DOHH2 (cell line): ENCODE measurements at regions not wholly inside any gene's neighbourhood (a gene's known extent, or its start where the extent isn't known, plus 50 kb on each side); places are given as distances from the start of the nearest gene placed in this dataset.

ENCODE experiments used
- H3F3A ChIP-seq: fragments of 200-600 bp; sonication (generic), shearing (Covaris generic); 2 replicates; pipeline ENCODE4 v1.6.0; 2016; ENCODE audit warnings: antibody characterized with exemption, mild to moderate bottlenecking; ENCODE audit not compliant: control insufficient read depth, insufficient read depth
- H3K27ac ChIP-seq: fragments of 200-600 bp; sonication (generic); 2 replicates; pipeline ENCODE4 v1.5.1; 2014; ENCODE audit warnings: low read depth, mild to moderate bottlenecking, low read length, moderate library complexity
- H3K27me3 ChIP-seq: fragments of 200-600 bp; sonication (generic); 2 replicates; pipeline ENCODE4 v1.6.1; 2014; ENCODE audit warnings: mild to moderate bottlenecking, low read length, mixed read lengths; ENCODE audit not compliant: control insufficient read depth
- H3K36me3 ChIP-seq: fragments of 200-600 bp; sonication (generic); 2 replicates; pipeline ENCODE4 v1.6.1; 2014; ENCODE audit warnings: mild to moderate bottlenecking, low read length, moderate library complexity, mixed read lengths; ENCODE audit not compliant: control insufficient read depth
- H3K4me1 ChIP-seq: fragments of 200-600 bp; sonication (generic); 2 replicates; pipeline ENCODE4 v1.6.1; 2014; ENCODE audit warnings: mild to moderate bottlenecking, low read length, mixed read lengths; ENCODE audit not compliant: control insufficient read depth
- H3K4me2 ChIP-seq: fragments of 200-600 bp; sonication (generic); 2 replicates; pipeline ENCODE4 v1.6.0; 2014; ENCODE audit warnings: mild to moderate bottlenecking, low read length, moderate library complexity
- H3K4me3 ChIP-seq: fragments of 200-600 bp; sonication (generic); 2 replicates; pipeline ENCODE4 v1.5.1; 2014; ENCODE audit warnings: mild to moderate bottlenecking, low read length, mixed read lengths
- H3K79me2 ChIP-seq: fragments of 200-600 bp; sonication (generic); 2 replicates; pipeline ENCODE4 v1.6.1; 2014; ENCODE audit warnings: mild to moderate bottlenecking, low read length, mixed read lengths; ENCODE audit not compliant: control insufficient read depth
- H3K9me2 ChIP-seq: fragments of 200-600 bp; sonication (generic); replicated peaks from 2 replicates; pipeline ENCODE4 v1.6.1; 2014; ENCODE audit warnings: mild to moderate bottlenecking, low read length, mixed read lengths; ENCODE audit not compliant: control insufficient read depth
- H3K9me3 ChIP-seq: fragments of 200-600 bp; sonication (generic); 2 replicates; pipeline ENCODE4 v1.6.1; 2014; ENCODE audit warnings: antibody characterized with exemption, low read length, mixed read lengths; ENCODE audit not compliant: control insufficient read depth, insufficient read depth
- H4K20me1 ChIP-seq: fragments of 200-600 bp; sonication (generic); 2 replicates; pipeline ENCODE4 v1.6.0; 2014; ENCODE audit warnings: low read depth, mild to moderate bottlenecking, antibody characterized with exemption, low read length, moderate library complexity; ENCODE audit not compliant: control insufficient read depth, insufficient read depth
- EZH2phosphoT487 ChIP-seq: fragments of 200-600 bp; sonication (generic); IDR thresholded peaks from 2 replicates; pipeline ENCODE4 v1.6.1; 2017; ENCODE audit warnings: borderline replicate concordance, mild to moderate bottlenecking, antibody characterized with exemption, low read length, moderate library complexity, mixed read lengths
- TF ChIP-seq, protein P1 (sequence below): fragments of 200-600 bp; sonication (generic); IDR thresholded peaks from one replicate; pipeline ENCODE4 v1.5.1; 2014; ENCODE audit warnings: antibody characterized with exemption, mild to moderate bottlenecking, low read depth, low read length; ENCODE audit not compliant: poor library complexity, severe bottlenecking

DNA sequence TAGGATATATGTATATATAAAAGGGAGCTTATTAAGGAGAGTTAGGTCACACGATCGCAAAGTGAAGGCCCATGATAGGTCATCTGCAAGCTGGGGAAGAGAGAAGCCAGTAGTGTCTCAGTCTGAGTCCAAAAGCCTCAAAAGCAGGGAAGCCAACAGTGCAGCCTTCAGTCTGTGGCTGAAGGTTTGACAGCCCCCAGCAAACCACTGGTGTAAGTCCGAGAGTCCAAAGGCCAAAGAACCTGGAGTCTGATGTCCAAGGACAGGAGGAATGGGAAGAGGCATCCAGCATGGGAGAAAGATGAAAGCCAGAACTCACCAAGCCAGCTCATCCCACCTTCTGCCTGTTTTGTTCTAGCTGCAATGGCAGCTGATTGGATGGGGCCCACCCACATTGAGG, 88.9 kb upstream of the TBX20 start:
- H3K4me2 ChIP-seq: no peak overlapping the region
- no peaks in the 10 kb centered on the region for H3K79me2 ChIP-seq
- H3K9me2 ChIP-seq: no peaks in the 10 kb centered on the region; the same call in 1 of the 2 replicates
- no peaks in the 10 kb centered on the region for H3K36me3 ChIP-seq
- no peaks in the 10 kb centered on the region for H4K20me1 ChIP-seq
- H3K4me3 ChIP-seq: no peak overlapping the region
- H3K27me3 ChIP-seq: peaks cover 10% of the 10 kb centered on the region; the same call in 1 of the 2 replicates
- no peaks in the 10 kb centered on the region for H3K9me3 ChIP-seq
- no peaks in the 10 kb centered on the region for H3F3A ChIP-seq
- no peak overlapping the region for H3K27ac ChIP-seq
- TF ChIP-seq, protein P1, sequence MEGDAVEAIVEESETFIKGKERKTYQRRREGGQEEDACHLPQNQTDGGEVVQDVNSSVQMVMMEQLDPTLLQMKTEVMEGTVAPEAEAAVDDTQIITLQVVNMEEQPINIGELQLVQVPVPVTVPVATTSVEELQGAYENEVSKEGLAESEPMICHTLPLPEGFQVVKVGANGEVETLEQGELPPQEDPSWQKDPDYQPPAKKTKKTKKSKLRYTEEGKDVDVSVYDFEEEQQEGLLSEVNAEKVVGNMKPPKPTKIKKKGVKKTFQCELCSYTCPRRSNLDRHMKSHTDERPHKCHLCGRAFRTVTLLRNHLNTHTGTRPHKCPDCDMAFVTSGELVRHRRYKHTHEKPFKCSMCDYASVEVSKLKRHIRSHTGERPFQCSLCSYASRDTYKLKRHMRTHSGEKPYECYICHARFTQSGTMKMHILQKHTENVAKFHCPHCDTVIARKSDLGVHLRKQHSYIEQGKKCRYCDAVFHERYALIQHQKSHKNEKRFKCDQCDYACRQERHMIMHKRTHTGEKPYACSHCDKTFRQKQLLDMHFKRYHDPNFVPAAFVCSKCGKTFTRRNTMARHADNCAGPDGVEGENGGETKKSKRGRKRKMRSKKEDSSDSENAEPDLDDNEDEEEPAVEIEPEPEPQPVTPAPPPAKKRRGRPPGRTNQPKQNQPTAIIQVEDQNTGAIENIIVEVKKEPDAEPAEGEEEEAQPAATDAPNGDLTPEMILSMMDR: no peak
- no peak for TF ChIP-seq EZH2phosphoT487
- no peaks in the 10 kb centered on the region for H3K4me1 ChIP-seq

DNA sequence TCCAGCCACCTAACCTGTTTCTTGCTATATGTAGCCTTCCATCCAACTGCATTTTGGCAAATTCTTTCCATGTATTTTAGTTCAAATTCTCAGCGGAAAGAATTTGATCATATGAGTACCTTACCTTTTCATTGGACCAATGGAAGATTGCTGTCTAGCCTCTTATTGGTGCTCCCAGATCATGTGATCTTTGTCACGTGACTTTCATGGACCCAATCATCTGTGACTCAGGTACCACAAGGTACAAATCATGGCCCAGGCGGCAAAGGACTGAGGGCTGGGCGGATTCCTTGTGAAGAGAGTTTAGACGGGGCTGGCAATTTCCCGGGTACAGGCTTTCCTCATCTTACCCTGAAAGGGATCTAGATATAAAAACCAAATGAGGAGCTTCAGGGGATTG, 85.9 kb upstream of the TBX20 start:
- H3K9me3 ChIP-seq: no peaks in the 10 kb centered on the region
- H3K4me1 ChIP-seq: no peaks in the 10 kb centered on the region
- no peak overlapping the region for H3K27ac ChIP-seq
- TF ChIP-seq, protein P1: no peak
- TF ChIP-seq EZH2phosphoT487: no peak
- no peaks in the 10 kb centered on the region for H3K79me2 ChIP-seq
- H3K27me3 ChIP-seq: 0 out of 2 replicates have a peak, but pooled peaks cover 7% of the 10 kb centered on the region
- no peak overlapping the region for H3K4me2 ChIP-seq
- no peaks in the 10 kb centered on the region for H3K36me3 ChIP-seq
- H3K9me2 ChIP-seq: no peaks in the 10 kb centered on the region
- no peak overlapping the region for H3K4me3 ChIP-seq
- no peaks in the 10 kb centered on the region for H4K20me1 ChIP-seq
- H3F3A ChIP-seq: no peaks in the 10 kb centered on the region

DNA sequence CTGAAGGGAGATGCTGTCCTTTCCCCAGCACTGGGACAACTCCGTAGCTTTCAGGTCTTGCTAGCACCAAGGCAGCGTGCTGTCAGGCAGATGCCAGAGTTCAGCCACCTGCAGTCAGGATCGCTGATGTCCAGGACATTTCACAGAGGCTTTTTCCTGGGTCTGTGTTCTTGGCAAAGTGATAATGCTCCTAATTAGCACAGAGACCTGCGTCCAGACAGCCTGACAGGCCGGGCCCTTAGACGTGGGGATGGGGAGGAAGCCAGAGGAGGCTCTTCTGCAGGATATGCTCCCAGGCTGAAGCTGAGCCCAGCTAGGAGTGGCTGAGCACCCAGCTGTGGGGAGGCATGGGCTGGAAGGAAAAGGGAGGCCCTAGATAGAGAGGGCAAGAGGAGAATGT, 82.5 kb upstream of the TBX20 start:
- no peak overlapping the region for H3K4me2 ChIP-seq
- H3K27me3 ChIP-seq: 0 out of 2 replicates have a peak, but pooled peaks cover 4% of the 10 kb centered on the region
- H3K9me3 ChIP-seq: no peaks in the 10 kb centered on the region
- TF ChIP-seq, protein P1: no peak
- TF ChIP-seq EZH2phosphoT487: no peak
- H3K4me1 ChIP-seq: no peaks in the 10 kb centered on the region
- H3F3A ChIP-seq: no peaks in the 10 kb centered on the region
- H3K79me2 ChIP-seq: no peaks in the 10 kb centered on the region
- H4K20me1 ChIP-seq: no peaks in the 10 kb centered on the region
- H3K27ac ChIP-seq: no peak overlapping the region
- H3K4me3 ChIP-seq: no peak overlapping the region
- H3K9me2 ChIP-seq: no peaks in the 10 kb centered on the region
- H3K36me3 ChIP-seq: no peaks in the 10 kb centered on the region

DNA sequence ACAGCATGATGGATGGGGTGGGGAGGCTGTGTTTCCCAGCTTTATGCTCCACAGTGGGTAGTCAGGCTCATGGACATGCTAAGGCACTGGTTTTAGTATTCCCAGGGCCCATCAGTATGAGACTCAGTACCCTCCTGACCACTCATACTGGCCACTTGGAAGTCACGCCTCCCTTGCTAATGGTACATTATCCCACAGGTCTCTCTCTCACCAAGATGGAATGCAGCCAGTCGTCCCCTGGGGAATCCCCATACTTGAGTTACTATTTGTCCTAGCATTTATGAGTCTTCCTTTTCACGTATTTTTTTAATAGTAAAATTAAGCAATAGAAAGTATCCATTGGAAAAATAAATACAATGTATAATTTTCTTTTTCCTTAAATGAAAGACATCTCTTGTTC, 80.6 kb upstream of the TBX20 start:
- H3K4me2 ChIP-seq: no peak overlapping the region
- no peak overlapping the region for H3K27ac ChIP-seq
- 0 out of 2 replicates have a peak, but pooled peaks cover 4% of the 10 kb centered on the region for H3K27me3 ChIP-seq
- no peak overlapping the region for H3K4me3 ChIP-seq
- H3K9me3 ChIP-seq: no peaks in the 10 kb centered on the region
- no peaks in the 10 kb centered on the region for H3F3A ChIP-seq
- H3K36me3 ChIP-seq: no peaks in the 10 kb centered on the region
- no peaks in the 10 kb centered on the region for H3K79me2 ChIP-seq
- H4K20me1 ChIP-seq: no peaks in the 10 kb centered on the region
- H3K9me2 ChIP-seq: no peaks in the 10 kb centered on the region
- no peaks in the 10 kb centered on the region for H3K4me1 ChIP-seq
- TF ChIP-seq, protein P1: no peak
- TF ChIP-seq EZH2phosphoT487: no peak
